Lower lobe of right lung (tissue), 2 donors: ENCODE measurements at regions not wholly inside any gene's neighbourhood (a gene's known extent, or its start where the extent isn't known, plus 50 kb on each side); places are given as distances from the start of the nearest gene placed in this dataset.
A peak's percentile ranks its signal among the peaks of the same experiment; 100 is the strongest.
"Not testable (repeated sequence)": the region's sequence is repeated elsewhere in the genome, so short reads cannot be mapped to it uniquely, and the experiment has no call there.

ENCODE experiments used
- ATAC-seq, 2 donors: fragments of 200-7000 bp; cut with Tn5 transposase; one replicate each; pipeline ENCODE4 v1.9.1; 2020 to 2022; ENCODE audit warnings: mild to moderate bottlenecking in 2 of 2, moderate library complexity in 2 of 2
- DNase-seq: peaks from one replicate; pipeline ENCODE4 v3.0.0-alpha.2; 2020
- H3K27ac ChIP-seq: fragments of 200-600 bp; one replicate; pipeline ENCODE4 v1.8.0; 2022
- H3K27me3 ChIP-seq: fragments of 200-600 bp; one replicate; pipeline ENCODE4 v1.8.0; 2022; ENCODE audit warnings: low read depth
- H3K36me3 ChIP-seq: fragments of 200-600 bp; one replicate; pipeline ENCODE4 v1.8.0; 2022; ENCODE audit warnings: mild to moderate bottlenecking
- H3K4me1 ChIP-seq: fragments of 200-600 bp; one replicate; pipeline ENCODE4 v1.8.0; 2022
- H3K4me3 ChIP-seq: fragments of 200-600 bp; one replicate; pipeline ENCODE4 v1.8.0; 2022; ENCODE audit warnings: mild to moderate bottlenecking
- H3K9me3 ChIP-seq: fragments of 200-600 bp; one replicate; pipeline ENCODE4 v1.8.0; 2022
- CTCF ChIP-seq: fragments of 200-600 bp; IDR thresholded peaks from one replicate; pipeline ENCODE4 v1.8.0; 2022; ENCODE audit warnings: antibody characterized with exemption, mild to moderate bottlenecking
- intact Hi-C: fragments of 100-400 bp; cut with DNase I; formaldehyde crosslinking; loops from one replicate; pipeline ENCODE4 v1.11.0; 2022
- donor health status: DM: no; HTN: yes; CAD: no; lungs with severe emphysema.

- TF ChIP-seq CTCF: no peak
- H3K27ac ChIP-seq: no peak overlapping the region
- no peaks in the 10 kb centered on the region for H3K27me3 ChIP-seq
- no peaks in the 10 kb centered on the region for H3K4me1 ChIP-seq
- no peaks in the 10 kb centered on the region for H3K36me3 ChIP-seq
- H3K9me3 ChIP-seq: no peaks in the 10 kb centered on the region
- DNase-seq (no peak), ATAC-seq (no peak)
- intact Hi-C loops: no loop called here
- no peak overlapping the region for H3K4me3 ChIP-seq
These were observed 137.8 kb upstream of the JCAD start for GRCh38 chr10:30197186-30197585.

- H3K27me3 ChIP-seq, H3K4me3 ChIP-seq, ATAC-seq, H3K9me3 ChIP-seq, H3K27ac ChIP-seq, intact Hi-C loops, DNase-seq, H3K4me1 ChIP-seq, H3K36me3 ChIP-seq: not testable (repeated sequence)
These were observed 137.2 kb upstream of the JCAD start for GRCh38 chr10:30196559-30196958.

- ATAC-seq (no peak), DNase-seq (no peak)
- Histone ChIP-seq H3K27me3 (no peaks in the 10 kb centered on the region), H3K9me3 (no peaks in the 10 kb centered on the region), H3K4me3 (no peak overlapping the region), H3K4me1 (peaks cover 9% of the 10 kb centered on the region), H3K27ac (no peak overlapping the region), H3K36me3 (no peaks in the 10 kb centered on the region)
- intact Hi-C loops: no loop called here
- no peak for TF ChIP-seq CTCF
These were observed 133.6 kb upstream of the JCAD start for GRCh38 chr10:30192846-30193608.

GRCh38 chr10:30190577-30191552 lies 131.5 kb upstream of the JCAD start:
- Histone ChIP-seq H3K4me3 (no peak overlapping the region), H3K27me3 (no peaks in the 10 kb centered on the region), H3K36me3 (no peaks in the 10 kb centered on the region), H3K9me3 (no peaks in the 10 kb centered on the region), H3K27ac (peak overlapping the region; percentile 56), H3K4me1 (peaks cover 25% of the 10 kb centered on the region)
- DNase-seq: no peak
- TF ChIP-seq CTCF: no peak
- ATAC-seq: no peak
- intact Hi-C loops: no loop called here

- TF ChIP-seq CTCF: no peak
- no peak overlapping the region for H3K27ac ChIP-seq
These were observed 129.8 kb upstream of the JCAD start for GRCh38 chr10:30189238-30189580.

More at GRCh38 chr10:30189238-30189580, 129.8 kb upstream of the JCAD start:
- Histone ChIP-seq H3K36me3 (no peaks in the 10 kb centered on the region), H3K27me3 (no peaks in the 10 kb centered on the region), H3K4me1 (peaks cover 27% of the 10 kb centered on the region), H3K4me3 (no peak overlapping the region), H3K9me3 (no peaks in the 10 kb centered on the region)
- intact Hi-C loops: no loop called here
- ATAC-seq (no peak), DNase-seq (no peak)
